OCI-LY1 (cell line): ENCODE measurements at regions not wholly inside any gene's neighbourhood (a gene's known extent, or its start where the extent isn't known, plus 50 kb on each side); places are given as distances from the start of the nearest gene placed in this dataset.

ENCODE experiments used
- H2AFZ ChIP-seq: fragments of 200-600 bp; sonication (generic), shearing (Covaris generic); 2 replicates; pipeline ENCODE4 v1.6.0; 2014; ENCODE audit warnings: antibody characterized with exemption, mild to moderate bottlenecking, low read length
- H3F3A ChIP-seq: fragments of 200-600 bp; sonication (generic), shearing (Covaris generic); 2 replicates; pipeline ENCODE4 v1.6.0; 2014; ENCODE audit warnings: mild to moderate bottlenecking, antibody characterized with exemption, low read length, moderate library complexity; ENCODE audit not compliant: insufficient read depth
- H3K27ac ChIP-seq: fragments of 200-600 bp; sonication (generic); 2 replicates; pipeline ENCODE4 v1.5.1; 2014; ENCODE audit warnings: low read length, mixed run types, mild to moderate bottlenecking, low read depth; ENCODE audit not compliant: poor library complexity, severe bottlenecking
- H3K27me3 ChIP-seq: fragments of 200-600 bp; sonication (generic); 2 replicates; pipeline ENCODE4 v1.6.0; 2014; ENCODE audit warnings: antibody characterized with exemption, mild to moderate bottlenecking, low read length, moderate library complexity; ENCODE audit not compliant: insufficient read depth
- H3K36me3 ChIP-seq: fragments of 200-600 bp; sonication (generic); 2 replicates; pipeline ENCODE4 v1.6.1; 2014; ENCODE audit warnings: mild to moderate bottlenecking, antibody characterized with exemption, low read length, moderate library complexity, mixed read lengths; ENCODE audit not compliant: insufficient read depth
- H3K4me1 ChIP-seq: fragments of 200-600 bp; sonication (generic); 2 replicates; pipeline ENCODE4 v1.5.1; 2014; ENCODE audit warnings: mild to moderate bottlenecking, low read length, moderate library complexity; ENCODE audit not compliant: insufficient read depth, severe bottlenecking
- H3K4me2 ChIP-seq: fragments of 200-600 bp; sonication (generic), shearing (Covaris generic); 2 replicates; pipeline ENCODE4 v1.6.1; 2014; ENCODE audit warnings: low read length
- H3K4me3 ChIP-seq: fragments of 200-600 bp; sonication (generic); 2 replicates; pipeline ENCODE4 v1.5.1; 2014; ENCODE audit warnings: low read length, low read depth, mild to moderate bottlenecking, mixed read lengths; ENCODE audit not compliant: poor library complexity, severe bottlenecking
- H3K79me2 ChIP-seq: fragments of 200-600 bp; shearing (Covaris generic); 2 replicates; pipeline ENCODE4 v1.6.1; 2016; ENCODE audit warnings: mixed run types, low read length, mixed read lengths; ENCODE audit not compliant: insufficient read depth
- H3K9ac ChIP-seq: fragments of 200-600 bp; sonication (generic), shearing (Covaris generic); 2 replicates; pipeline ENCODE4 v1.6.1; 2014; ENCODE audit warnings: mild to moderate bottlenecking, low read length, mixed read lengths
- H3K9me2 ChIP-seq: fragments of 200-600 bp; sonication (generic), shearing (Covaris generic); 2 replicates; pipeline ENCODE4 v1.6.1; 2014; ENCODE audit warnings: low read depth, mild to moderate bottlenecking, low read length, mixed read lengths
- H3K9me3 ChIP-seq: fragments of 200-600 bp; shearing (Covaris generic); 2 replicates; pipeline ENCODE4 v1.6.1; 2014; ENCODE audit warnings: low read length, mixed read lengths
- H4K20me1 ChIP-seq: fragments of 200-600 bp; sonication (generic), shearing (Covaris generic); 2 replicates; pipeline ENCODE4 v1.6.0; 2016; ENCODE audit warnings: mild to moderate bottlenecking, low read length; ENCODE audit not compliant: insufficient read depth
- EZH2 ChIP-seq: fragments of 200-600 bp; sonication (generic), shearing (Covaris generic); IDR thresholded peaks from 2 replicates; pipeline ENCODE4 v1.8.0; 2017; ENCODE audit warnings: borderline replicate concordance, mixed run types, mild to moderate bottlenecking, antibody characterized with exemption, low read length, moderate library complexity, mixed read lengths
- TF ChIP-seq, protein P1 (sequence below): fragments of 200-600 bp; sonication (generic), shearing (Covaris generic); IDR thresholded peaks from 2 replicates; pipeline ENCODE4 v1.5.1; 2017; ENCODE audit warnings: mild to moderate bottlenecking, antibody characterized with exemption, low read length, moderate library complexity, mixed read lengths

DNA sequence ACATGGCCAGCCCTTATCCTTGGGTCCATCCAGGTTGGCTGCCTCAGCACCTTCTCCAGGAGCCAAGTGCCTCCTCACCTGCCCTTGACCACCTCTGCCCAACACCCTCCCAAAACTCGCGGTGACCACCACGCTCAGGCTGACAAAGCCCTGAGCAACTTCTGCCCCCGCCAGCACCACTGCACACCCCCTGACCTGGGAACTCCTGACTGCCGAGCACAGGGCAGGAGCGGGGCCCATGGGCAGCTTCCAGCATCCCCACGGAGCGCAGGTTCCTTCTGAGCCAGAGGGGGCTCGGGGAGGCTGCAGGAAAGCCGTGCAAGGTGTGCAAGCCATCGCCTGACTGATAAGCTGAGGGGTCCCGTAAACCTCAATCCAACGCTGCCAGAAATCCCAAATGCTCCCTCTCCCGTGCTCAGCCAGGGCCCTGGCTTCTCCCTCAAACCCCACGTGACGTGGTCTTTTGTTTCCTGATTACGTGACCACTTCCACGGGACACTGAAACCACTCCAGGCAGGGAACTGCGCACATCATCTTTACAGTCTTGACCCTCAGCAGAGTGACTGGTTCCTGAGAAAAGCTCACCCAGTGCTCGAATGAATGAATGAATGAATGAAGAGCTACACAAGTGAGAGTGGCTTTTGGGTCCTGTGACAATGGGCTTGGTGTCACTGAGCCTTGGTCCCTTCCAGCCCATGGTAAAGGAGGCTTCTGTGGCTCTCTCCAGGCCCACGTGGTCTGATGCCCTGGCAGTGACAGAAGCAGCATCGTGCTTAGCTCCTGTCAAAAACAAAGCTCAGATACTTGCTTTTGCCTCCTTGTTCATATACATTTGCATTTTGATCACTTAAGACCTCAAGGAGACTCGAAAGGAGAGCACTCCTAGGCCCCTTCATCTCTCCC is 249.8 kb upstream of the PPP2R2D start:
- TF ChIP-seq, protein P1, sequence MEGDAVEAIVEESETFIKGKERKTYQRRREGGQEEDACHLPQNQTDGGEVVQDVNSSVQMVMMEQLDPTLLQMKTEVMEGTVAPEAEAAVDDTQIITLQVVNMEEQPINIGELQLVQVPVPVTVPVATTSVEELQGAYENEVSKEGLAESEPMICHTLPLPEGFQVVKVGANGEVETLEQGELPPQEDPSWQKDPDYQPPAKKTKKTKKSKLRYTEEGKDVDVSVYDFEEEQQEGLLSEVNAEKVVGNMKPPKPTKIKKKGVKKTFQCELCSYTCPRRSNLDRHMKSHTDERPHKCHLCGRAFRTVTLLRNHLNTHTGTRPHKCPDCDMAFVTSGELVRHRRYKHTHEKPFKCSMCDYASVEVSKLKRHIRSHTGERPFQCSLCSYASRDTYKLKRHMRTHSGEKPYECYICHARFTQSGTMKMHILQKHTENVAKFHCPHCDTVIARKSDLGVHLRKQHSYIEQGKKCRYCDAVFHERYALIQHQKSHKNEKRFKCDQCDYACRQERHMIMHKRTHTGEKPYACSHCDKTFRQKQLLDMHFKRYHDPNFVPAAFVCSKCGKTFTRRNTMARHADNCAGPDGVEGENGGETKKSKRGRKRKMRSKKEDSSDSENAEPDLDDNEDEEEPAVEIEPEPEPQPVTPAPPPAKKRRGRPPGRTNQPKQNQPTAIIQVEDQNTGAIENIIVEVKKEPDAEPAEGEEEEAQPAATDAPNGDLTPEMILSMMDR, result no peak
- no peak for TF ChIP-seq EZH2
- H3K4me2 ChIP-seq, result no peak overlapping the region
- H3K36me3 ChIP-seq, result no peaks in the 10 kb centered on the region
- no peaks in the 10 kb centered on the region for H3K4me1 ChIP-seq
- H3K4me3 ChIP-seq, result no peak overlapping the region
- H2AFZ ChIP-seq, result no peak overlapping the region
- H3K9me2 ChIP-seq, result no peaks in the 10 kb centered on the region
- no peaks in the 10 kb centered on the region for H4K20me1 ChIP-seq
- H3K27me3 ChIP-seq, result peaks cover 5% of the 10 kb centered on the region; the same call in 1 of the 2 replicates
- H3K9ac ChIP-seq, result no peak overlapping the region
- H3K9me3 ChIP-seq, result no peaks in the 10 kb centered on the region
- no peaks in the 10 kb centered on the region for H3F3A ChIP-seq
- H3K27ac ChIP-seq, result no peak overlapping the region
- H3K79me2 ChIP-seq, result no peaks in the 10 kb centered on the region

DNA sequence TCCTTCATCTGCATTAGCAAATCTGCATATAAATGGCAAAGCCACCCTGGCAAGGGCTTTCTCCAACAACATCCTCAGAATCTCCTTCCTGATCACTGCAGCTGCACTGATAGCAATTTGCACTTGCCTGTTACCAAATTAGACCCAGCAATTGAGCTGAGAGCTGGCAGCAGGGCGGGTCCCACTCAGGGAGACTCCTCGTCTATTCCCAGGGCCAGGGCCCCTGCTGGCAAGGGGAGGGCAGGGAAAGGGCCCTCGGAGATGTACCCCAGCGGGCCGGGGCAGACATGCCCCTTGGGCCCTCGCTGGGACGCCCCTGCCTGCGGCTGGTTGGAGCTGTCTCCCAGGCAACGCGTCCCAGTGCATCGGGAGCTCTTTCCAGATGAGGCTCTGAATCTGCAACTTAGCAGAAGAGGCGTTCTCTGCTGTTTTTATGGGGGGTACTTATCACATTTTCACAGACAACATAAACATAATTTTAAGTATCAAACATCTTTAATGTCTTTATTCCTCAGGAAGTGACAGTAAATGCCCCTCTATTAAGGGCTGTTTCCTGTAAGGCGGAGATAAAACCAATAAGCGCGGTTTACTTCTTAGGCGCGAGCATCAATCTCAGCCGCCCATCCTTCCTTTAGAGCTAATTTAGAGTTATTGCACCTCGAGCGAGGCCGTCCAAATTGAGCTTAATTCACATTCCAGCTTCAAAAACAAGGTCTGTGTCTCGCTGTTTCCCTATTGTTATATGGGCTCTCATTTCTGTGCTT is 249.0 kb upstream of the PPP2R2D start:
- H3K9me2 ChIP-seq, result no peaks in the 10 kb centered on the region
- peaks cover 5% of the 10 kb centered on the region; the same call in 1 of the 2 replicates for H3K27me3 ChIP-seq
- H3K36me3 ChIP-seq, result no peaks in the 10 kb centered on the region
- no peaks in the 10 kb centered on the region for H4K20me1 ChIP-seq
- no peak for TF ChIP-seq EZH2
- TF ChIP-seq, protein P1, result no peak
- no peaks in the 10 kb centered on the region for H3K4me1 ChIP-seq
- no peak overlapping the region for H3K4me2 ChIP-seq
- H3K9me3 ChIP-seq, result no peaks in the 10 kb centered on the region
- no peaks in the 10 kb centered on the region for H3K79me2 ChIP-seq
- H3K4me3 ChIP-seq, result no peak overlapping the region
- H3F3A ChIP-seq, result no peaks in the 10 kb centered on the region
- H3K27ac ChIP-seq, result no peak overlapping the region
- H3K9ac ChIP-seq, result no peak overlapping the region
- H2AFZ ChIP-seq, result no peak overlapping the region

DNA sequence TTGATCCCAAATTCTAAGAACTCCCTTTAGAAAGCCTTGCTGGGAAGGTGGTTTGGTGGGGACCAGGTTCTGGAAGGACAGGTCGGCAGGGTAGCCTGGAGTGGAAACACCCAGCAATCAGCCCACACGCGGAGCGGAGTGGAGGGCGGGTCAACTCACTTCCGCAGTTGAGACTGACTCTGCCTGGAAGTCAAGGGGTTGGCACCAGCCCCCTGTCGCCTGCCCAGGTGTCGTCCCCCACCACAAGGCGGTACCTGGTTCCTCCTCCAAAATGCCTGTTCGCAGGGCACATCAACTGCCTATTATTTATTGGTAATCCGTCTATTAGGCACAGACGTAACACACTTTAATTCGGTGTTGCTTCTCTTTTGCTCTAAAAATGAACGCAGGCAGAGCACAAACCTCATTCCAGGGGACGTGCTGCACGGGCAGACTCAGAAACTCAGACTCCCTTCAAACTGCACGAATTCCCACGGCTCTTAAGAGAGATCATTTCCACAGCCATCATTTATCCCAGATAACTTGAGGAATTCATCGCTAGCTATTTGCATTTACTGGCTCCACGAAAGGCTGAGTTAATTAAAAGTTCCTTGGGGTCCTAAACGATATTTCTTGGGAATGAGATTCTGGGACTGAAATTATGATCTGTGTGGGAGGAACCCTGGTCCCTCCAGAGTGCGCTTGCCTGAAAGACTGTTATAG is 248.2 kb upstream of the PPP2R2D start:
- Histone ChIP-seq H3K9me3 (no peaks in the 10 kb centered on the region), H3K4me2 (no peak overlapping the region), H2AFZ (no peak overlapping the region), H3K79me2 (no peaks in the 10 kb centered on the region), H3K4me1 (no peaks in the 10 kb centered on the region), H3K4me3 (no peak overlapping the region), H3F3A (no peaks in the 10 kb centered on the region), H3K9me2 (no peaks in the 10 kb centered on the region), H4K20me1 (no peaks in the 10 kb centered on the region), H3K9ac (no peak overlapping the region), H3K36me3 (no peaks in the 10 kb centered on the region), H3K27me3 (peaks cover 4% of the 10 kb centered on the region; the same call in 1 of the 2 replicates), H3K27ac (no peak overlapping the region)
- TF ChIP-seq, protein P1, result no peak
- TF ChIP-seq EZH2, result no peak
